HG03521 (cell line): ENCODE measurements at regions not wholly inside any gene's neighbourhood (a gene's known extent, or its start where the extent isn't known, plus 50 kb on each side); places are given as distances from the start of the nearest gene placed in this dataset.
"Not testable (repeated sequence)": the region's sequence is repeated elsewhere in the genome, so short reads cannot be mapped to it uniquely, and the experiment has no call there.

Experiments
- ATAC-seq: cut with Tn5 transposase; IDR thresholded peaks from one replicate; pipeline ENCODE4 v1.9.1; 2021; ENCODE audit warnings: mild to moderate bottlenecking, moderate library complexity; ENCODE audit not compliant: unreplicated experiment

DNA sequence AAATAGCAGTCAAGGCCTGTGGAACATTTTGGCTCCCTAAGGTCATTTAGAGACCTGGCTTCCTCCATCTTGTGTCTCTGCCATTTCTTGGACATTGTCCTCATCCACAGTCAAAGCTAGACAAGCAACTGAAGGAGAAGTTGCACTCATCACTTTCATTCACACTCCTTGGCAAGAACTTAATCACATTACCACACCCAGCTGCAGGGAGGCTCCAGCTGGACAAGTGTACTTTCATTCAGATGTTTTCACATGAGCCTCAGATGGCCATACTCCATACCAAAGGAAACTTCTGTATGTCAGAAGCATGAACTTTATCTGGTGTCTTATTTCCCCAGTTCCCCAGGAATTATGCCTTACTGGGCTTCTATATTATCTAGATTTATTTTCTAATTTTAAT is 537.4 kb downstream of the TMEM135 start:
- ATAC-seq, result no peak

- no peak for ATAC-seq
These were observed 536.5 kb downstream of the TMEM135 start for GRCh38 chr11:87574193-87574592.

DNA sequence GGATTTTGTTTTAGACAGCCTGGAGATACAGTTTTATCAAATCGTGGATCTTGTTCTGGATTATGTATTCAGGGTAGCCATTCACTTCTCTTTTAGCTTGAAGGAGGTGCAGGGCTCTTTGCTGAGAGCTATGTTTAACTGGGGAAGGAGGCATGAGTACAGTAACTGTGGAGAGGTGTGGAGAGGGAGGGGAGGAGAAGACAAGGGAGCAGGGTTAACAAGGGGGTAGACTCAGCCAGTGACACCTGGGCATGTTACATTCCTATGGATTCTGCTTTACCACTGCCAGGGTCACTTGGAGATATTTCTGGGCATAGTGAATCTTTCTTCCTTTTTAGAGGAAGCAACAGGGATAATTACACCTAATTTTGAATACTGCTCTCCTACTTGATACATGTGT is 536.0 kb downstream of the TMEM135 start:
- no peak for ATAC-seq

- ATAC-seq, result no peak
These were observed 535.1 kb downstream of the TMEM135 start for GRCh38 chr11:87572881-87573280.

- ATAC-seq, result no peak
These were observed 522.6 kb downstream of the TMEM135 start for GRCh38 chr11:87560352-87560751.

DNA sequence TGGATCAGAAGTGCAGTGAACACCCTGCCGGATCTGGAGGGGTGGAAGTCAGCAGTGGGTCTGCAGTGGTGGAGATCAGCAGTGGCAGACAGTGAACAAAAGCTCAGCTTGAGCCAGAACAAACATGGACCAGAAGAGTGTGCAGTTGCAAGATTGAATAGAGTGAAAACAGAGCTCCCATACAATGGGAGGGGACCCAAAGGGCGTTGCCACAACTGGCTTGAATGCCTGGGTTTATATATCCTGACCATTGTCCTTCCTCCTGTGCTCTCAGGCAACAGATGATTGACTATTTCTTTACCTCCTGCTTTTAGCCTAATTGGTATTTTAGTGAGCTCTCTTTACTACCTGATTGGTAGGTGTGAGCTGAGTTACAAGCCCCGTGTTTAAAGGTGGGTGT is 522.1 kb downstream of the TMEM135 start:
- not testable (repeated sequence) for ATAC-seq

DNA sequence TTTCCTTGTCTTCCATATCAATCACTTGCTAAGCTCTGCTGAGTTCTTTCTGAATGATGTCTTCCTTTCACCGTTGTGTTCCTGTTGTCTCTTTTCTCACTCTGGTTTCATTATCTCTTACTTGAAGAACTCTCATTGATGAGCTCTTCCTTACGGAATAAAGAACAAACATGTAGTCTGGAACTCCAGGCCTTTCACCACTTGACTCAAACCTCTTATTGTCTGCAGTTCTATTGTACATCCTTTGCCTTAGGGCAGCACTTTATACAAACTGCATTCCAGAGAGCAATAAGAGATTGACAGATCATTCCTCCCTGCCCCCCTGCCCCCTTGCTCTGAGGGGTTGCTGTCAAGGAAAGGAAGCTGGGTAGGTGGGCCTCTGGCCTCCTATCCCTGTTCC is 517.4 kb downstream of the TMEM135 start:
- no peak for ATAC-seq

- no peak for ATAC-seq
These were observed 511.1 kb downstream of the TMEM135 start for GRCh38 chr11:87548797-87549196.

DNA sequence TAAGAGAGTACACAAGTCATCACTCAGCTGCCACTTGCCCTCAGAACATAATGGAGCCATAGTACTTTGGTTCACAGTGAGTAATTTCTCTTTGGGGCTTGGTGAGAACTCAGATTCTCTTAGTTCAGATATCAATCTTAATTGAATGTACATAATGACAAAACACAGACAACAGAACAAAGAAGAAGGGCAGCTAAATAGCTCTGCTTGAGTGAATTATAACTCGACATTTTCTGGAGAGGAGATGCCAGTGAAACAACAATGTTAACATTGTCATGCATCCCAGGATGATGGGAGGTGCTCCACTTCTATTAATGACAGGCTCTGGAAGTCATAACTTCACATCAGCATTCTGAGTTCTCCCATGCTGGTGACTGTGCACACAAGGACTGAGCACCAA is 508.1 kb downstream of the TMEM135 start:
- no peak for ATAC-seq

- no peak for ATAC-seq
These were observed 501.9 kb downstream of the TMEM135 start for GRCh38 chr11:87539596-87539995.

- no peak for ATAC-seq
These were observed 498.8 kb downstream of the TMEM135 start for GRCh38 chr11:87536565-87536964.

DNA sequence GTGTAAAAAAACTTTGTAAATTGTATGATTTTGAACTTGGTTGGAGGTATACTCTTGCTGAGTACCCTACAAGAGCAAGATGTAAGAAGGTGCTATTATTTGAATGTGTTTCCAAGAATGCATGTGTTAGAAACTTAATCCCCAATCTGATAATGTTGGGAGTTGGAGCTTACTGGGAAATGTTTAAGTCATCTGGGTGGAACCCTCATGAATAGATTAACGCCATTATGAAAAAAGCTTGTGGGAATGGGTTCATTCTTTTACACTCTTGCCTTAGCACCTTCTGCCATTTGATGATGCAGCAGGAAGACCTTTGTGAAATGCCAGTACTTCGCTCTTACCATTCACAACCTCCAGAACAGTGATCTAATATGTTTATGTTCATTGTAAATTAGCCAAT is 498.3 kb downstream of the TMEM135 start:
- ATAC-seq, result no peak

DNA sequence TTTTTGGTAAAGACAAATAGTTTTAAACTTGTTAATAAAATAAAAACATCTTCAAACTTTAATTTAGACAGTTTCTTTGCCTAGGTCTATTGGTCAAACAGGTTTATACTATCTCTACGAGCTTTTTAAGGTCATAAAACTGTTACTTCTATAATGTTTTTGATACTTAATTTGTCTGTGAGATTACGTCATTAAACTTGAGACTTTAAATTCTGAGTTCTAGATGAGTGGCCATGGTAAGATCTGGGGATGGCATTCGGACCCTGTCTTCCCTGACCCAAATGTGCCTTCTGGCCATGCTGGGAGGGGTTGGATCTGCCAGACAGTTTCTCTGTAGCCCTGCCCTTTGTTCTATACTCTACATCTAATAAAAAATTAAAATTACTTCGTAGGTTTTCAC is 497.8 kb downstream of the TMEM135 start:
- no peak for ATAC-seq

DNA sequence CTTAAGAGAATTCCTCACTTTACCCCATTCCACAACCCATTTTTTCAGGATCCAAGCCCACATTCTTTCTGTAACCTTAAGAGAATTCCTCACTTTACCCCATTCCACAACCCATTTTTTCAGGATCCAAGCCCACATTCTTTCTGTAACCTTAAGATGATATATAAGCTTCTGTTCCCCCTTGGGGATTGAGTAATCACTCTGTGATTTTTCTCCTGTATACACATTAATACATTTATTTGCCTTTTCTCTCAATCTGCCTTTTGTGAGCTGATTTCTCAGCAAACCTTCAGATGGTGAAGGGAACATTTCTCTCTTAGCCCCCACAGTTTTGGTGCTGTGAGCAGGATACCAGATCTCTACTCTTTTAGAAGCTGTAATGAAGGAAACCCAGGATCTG is 494.1 kb downstream of the TMEM135 start:
- not testable (repeated sequence) for ATAC-seq

GRCh38 chr11:87529486-87529885 is 491.8 kb downstream of the TMEM135 start:
- no peak for ATAC-seq

DNA sequence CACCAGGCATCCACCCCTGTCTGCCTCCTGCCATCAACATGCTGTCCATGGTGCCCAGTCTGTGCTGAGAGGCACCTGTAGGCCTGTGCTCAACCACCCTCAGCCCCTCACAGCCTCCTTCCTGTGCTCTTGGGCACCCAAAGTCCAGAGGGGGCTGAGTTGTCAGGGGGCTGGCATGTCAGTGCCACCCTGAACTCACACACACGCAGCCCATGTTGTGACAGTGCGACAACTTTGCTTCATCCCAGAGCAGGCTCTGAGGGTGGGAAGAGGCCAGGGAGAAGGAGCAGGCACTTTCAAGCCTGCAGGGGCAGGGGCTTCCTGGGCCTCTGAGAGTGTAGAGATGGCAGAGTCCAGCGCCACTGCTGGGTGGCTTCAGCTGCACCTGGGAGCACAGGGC is 491.0 kb downstream of the TMEM135 start:
- no peak for ATAC-seq

DNA sequence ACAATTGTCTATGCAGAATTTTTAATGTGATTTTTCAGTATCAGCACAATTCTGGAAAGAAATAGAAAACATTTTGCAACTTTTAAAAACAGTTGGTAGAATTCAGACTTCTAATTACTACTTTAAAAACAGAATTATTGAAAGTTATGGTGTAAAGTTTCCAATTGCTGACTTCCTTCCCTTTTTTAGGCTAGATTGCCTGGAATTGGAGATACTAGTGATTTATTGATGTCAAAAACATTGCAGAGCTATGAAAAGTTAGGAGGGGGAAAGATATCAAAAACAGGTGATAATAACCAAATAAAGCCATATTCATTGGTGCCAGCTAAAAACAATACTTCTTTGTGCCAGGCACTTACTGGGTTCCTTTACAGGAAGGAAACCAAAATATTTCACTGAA is 485.5 kb downstream of the TMEM135 start:
- ATAC-seq, result no peak

DNA sequence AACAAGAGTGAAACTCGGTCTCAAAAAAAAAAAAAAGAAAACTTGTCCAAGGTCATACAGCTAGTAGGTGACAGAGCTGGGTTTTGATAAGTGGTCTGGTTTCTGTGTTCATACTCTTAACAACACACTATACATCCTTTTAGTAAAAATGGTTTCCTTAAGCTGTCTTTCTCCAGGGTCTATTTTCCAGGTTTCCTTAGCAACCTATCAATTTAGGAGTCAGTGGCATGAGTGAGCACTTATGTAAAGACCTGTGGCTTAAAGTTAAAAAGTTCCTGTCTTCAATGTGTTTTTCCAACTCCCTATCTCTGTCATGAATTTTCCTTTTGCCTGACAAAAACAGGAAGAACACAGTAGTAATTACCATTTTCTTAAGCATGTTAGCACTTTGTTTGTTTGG is 480.5 kb downstream of the TMEM135 start:
- ATAC-seq, result no peak

GRCh38 chr11:87517351-87517750 is 479.6 kb downstream of the TMEM135 start:
- no peak for ATAC-seq

- ATAC-seq, result not testable (repeated sequence)
These were observed 470.0 kb downstream of the TMEM135 start for GRCh38 chr11:87507722-87508121.

GRCh38 chr11:87506946-87507345 is 469.2 kb downstream of the TMEM135 start:
- not testable (repeated sequence) for ATAC-seq

DNA sequence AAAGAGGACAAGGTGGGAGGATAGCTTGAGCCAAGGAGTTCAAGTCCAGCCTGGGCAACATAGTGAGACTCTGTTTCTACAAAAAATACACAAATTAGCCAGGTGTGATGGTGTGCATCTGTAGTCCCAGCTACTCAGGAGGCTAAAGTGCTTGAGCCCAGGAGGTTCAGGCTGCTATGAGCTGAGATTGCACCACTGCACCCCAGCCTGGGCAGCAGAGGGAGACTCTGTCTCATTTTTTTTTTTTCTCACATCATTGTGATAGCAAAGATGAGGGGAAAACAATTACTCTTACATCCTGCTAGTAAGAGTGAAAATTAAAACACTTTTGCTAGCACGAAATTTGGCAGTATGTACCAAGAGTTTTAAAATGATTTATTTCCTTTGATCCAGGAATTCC is 463.7 kb downstream of the TMEM135 start:
- ATAC-seq, result no peak

DNA sequence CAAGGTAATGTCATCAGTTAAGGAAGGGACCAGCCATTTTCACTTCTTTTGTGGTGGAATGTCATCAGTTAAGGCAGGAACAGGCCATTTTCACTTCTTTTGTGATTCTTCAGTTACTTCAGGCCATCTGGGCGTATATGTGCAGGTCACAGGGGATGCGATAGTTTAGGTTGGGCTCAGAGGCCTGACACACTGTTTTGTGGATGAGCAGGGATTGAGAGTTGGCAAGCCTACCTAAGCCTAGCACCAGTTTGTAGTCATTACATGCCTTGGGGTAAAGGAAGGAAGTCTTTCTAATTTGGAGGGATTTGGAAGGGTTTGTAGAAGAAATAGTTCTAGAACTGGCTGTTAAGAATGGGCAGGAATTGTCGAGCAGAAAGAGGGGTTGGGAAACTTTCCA is 457.2 kb downstream of the TMEM135 start:
- not testable (repeated sequence) for ATAC-seq

DNA sequence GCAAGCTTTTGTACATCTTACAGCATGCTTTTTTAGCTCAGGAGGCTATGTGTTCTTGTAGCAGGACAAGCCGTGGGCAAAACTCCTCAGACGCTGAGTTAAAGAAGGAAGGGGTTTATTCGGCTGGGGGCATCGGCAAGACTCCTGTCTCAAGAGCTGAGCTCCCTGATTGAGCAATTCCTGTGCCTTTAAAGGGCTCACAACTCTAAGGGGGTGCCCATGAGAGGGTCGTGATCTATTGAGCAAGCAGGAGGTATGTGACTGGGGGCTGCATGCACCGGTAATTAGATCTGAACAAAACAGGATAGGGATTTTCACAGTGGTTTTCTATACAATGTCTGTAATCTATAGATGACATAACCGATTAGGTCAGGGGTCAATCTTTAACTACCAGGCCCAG is 456.3 kb downstream of the TMEM135 start:
- not testable (repeated sequence) for ATAC-seq
